ENCODE measurements at regions not wholly inside any gene's neighbourhood (a gene's known extent, or its start where the extent isn't known, plus 50 kb on each side); places are given as distances from the start of the nearest gene placed in this dataset.

DNA sequence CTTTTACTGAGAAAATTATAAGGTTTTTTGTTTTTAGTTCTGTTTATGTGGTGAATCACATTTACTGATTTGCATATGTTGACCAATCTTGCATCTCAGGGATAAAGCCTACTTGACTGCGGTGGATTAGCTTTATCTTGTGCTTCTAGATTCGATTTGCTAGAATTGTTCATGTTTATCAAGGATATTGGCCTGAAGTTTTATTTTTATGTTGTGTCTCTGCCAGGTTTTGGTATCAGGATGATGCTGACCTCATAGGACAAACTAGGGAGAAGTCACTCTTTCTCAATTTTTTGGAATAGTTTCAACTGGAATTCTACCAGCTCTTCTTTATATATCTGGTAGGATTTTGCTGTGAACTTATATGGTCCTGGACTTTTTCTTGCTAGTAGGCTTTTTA, 504.8 kb downstream of the ETS1 start:
- no peaks in the 10 kb centered on the region for H3K9me3 ChIP-seq (ENCODE audit: control insufficient read depth in 3 of 3, low read length in 3 of 3)
- H3K36me3 ChIP-seq (ENCODE audit: control insufficient read depth in 3 of 3, insufficient read depth in 3 of 3, low read length in 3 of 3) = no peaks in the 10 kb centered on the region
- H3K9ac ChIP-seq (ENCODE audit: low read depth in 1 of 3, low read length in 3 of 3) = no peak overlapping the region
- H3K27ac ChIP-seq (ENCODE audit: low read depth, low read length) = no peak overlapping the region
- H3K4me3 ChIP-seq (ENCODE audit: low read length in 3 of 3) = no peak overlapping the region
- no peaks in the 10 kb centered on the region for H3K27me3 ChIP-seq (ENCODE audit: control insufficient read depth in 3 of 3, insufficient read depth in 3 of 3, low read length in 3 of 3)
- H3K4me1 ChIP-seq (ENCODE audit: control insufficient read depth in 3 of 3, insufficient read depth in 3 of 3, low read length in 3 of 3) = no peaks in the 10 kb centered on the region

- Histone ChIP-seq H3K27me3 (ENCODE audit: control insufficient read depth in 3 of 3, insufficient read depth in 3 of 3, low read length in 3 of 3) (no peaks in the 10 kb centered on the region), H3K27ac (ENCODE audit: low read depth, low read length) (no peak overlapping the region), H3K36me3 (ENCODE audit: control insufficient read depth in 3 of 3, insufficient read depth in 3 of 3, low read length in 3 of 3) (no peaks in the 10 kb centered on the region), H3K9ac (ENCODE audit: low read depth in 1 of 3, low read length in 3 of 3) (no peak overlapping the region), H3K4me3 (ENCODE audit: low read length in 3 of 3) (no peak overlapping the region), H3K9me3 (ENCODE audit: control insufficient read depth in 3 of 3, low read length in 3 of 3) (no peaks in the 10 kb centered on the region), H3K4me1 (ENCODE audit: control insufficient read depth in 3 of 3, insufficient read depth in 3 of 3, low read length in 3 of 3) (no peaks in the 10 kb centered on the region)
Measured at GRCh38 chr11:128069665-128070064, 517.7 kb downstream of the ETS1 start.

DNA sequence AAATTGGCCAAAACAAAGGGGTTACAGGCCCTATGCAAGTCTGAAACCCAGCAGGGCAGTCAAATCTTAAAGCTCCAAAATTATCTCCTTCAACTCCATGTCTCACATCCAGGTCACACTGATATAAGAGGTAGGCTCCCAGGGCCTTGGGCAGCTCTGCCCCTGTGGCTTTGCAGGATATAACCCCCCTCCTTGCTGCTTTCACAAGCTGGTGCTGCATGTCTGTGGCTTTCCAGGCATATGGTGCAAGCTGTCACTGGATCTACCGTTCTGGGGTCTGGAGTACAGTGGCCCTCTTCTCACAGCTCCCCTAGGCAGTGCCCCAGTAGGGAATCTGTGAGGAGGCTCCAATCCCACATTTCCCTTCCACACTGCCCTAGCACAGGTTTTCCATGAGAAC, 519.6 kb downstream of the ETS1 start:
- Histone ChIP-seq H3K9ac (ENCODE audit: low read depth in 1 of 3, low read length in 3 of 3) (no peak overlapping the region), H3K27ac (ENCODE audit: low read depth, low read length) (no peak overlapping the region), H3K4me3 (ENCODE audit: low read length in 3 of 3) (no peak overlapping the region), H3K9me3 (ENCODE audit: control insufficient read depth in 3 of 3, low read length in 3 of 3) (no peaks in the 10 kb centered on the region), H3K4me1 (ENCODE audit: control insufficient read depth in 3 of 3, insufficient read depth in 3 of 3, low read length in 3 of 3) (no peaks in the 10 kb centered on the region), H3K27me3 (ENCODE audit: control insufficient read depth in 3 of 3, insufficient read depth in 3 of 3, low read length in 3 of 3) (no peaks in the 10 kb centered on the region), H3K36me3 (ENCODE audit: control insufficient read depth in 3 of 3, insufficient read depth in 3 of 3, low read length in 3 of 3) (no peaks in the 10 kb centered on the region)

DNA sequence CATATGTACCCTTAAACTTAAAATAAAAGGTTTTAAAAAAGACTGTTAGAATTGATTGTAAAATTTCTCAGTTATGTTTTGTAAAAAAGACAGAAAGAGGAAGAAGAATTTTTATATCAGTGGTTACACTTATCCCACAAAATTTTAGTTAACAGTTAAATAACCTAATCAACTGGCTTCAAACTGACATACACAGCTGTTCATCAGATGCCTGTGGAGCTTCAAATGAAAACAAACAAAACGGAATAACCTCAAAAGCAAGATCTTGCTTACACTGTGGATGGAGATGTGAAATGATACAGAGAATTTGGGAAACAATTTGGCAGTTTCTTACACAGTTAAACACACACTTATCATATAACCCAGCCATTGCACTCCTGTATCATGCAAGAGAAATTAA, 521.0 kb downstream of the ETS1 start:
- Histone ChIP-seq H3K9ac (ENCODE audit: low read depth in 1 of 3, low read length in 3 of 3) (no peak overlapping the region), H3K36me3 (ENCODE audit: control insufficient read depth in 3 of 3, insufficient read depth in 3 of 3, low read length in 3 of 3) (no peaks in the 10 kb centered on the region), H3K4me1 (ENCODE audit: control insufficient read depth in 3 of 3, insufficient read depth in 3 of 3, low read length in 3 of 3) (no peaks in the 10 kb centered on the region)

GRCh38 chr11:128061281-128061871, 526.0 kb downstream of the ETS1 start:
- H3K27me3 ChIP-seq (ENCODE audit: control insufficient read depth in 3 of 3, insufficient read depth in 3 of 3, low read length in 3 of 3) = no peaks in the 10 kb centered on the region
- H3K4me3 ChIP-seq (ENCODE audit: low read length in 3 of 3) = no peak overlapping the region
- H3K9me3 ChIP-seq (ENCODE audit: control insufficient read depth in 3 of 3, low read length in 3 of 3) = no peaks in the 10 kb centered on the region
- H3K4me1 ChIP-seq (ENCODE audit: control insufficient read depth in 3 of 3, insufficient read depth in 3 of 3, low read length in 3 of 3) = no peaks in the 10 kb centered on the region
- no peaks in the 10 kb centered on the region for H3K36me3 ChIP-seq (ENCODE audit: control insufficient read depth in 3 of 3, insufficient read depth in 3 of 3, low read length in 3 of 3)
- no peak overlapping the region for H3K9ac ChIP-seq (ENCODE audit: low read depth in 1 of 3, low read length in 3 of 3)
- H3K27ac ChIP-seq (ENCODE audit: low read depth, low read length) = no peak overlapping the region

More for the DNA sequence above, 521.0 kb downstream of the ETS1 start:
- H3K27ac ChIP-seq (ENCODE audit: low read depth, low read length) = no peak overlapping the region
- no peaks in the 10 kb centered on the region for H3K27me3 ChIP-seq (ENCODE audit: control insufficient read depth in 3 of 3, insufficient read depth in 3 of 3, low read length in 3 of 3)
- H3K9me3 ChIP-seq (ENCODE audit: control insufficient read depth in 3 of 3, low read length in 3 of 3) = no peaks in the 10 kb centered on the region
- H3K4me3 ChIP-seq (ENCODE audit: low read length in 3 of 3) = no peak overlapping the region

GRCh38 chr11:128058580-128059208, 528.7 kb downstream of the ETS1 start:
- Histone ChIP-seq H3K9me3 (ENCODE audit: control insufficient read depth in 3 of 3, low read length in 3 of 3) (no peaks in the 10 kb centered on the region), H3K27me3 (ENCODE audit: control insufficient read depth in 3 of 3, insufficient read depth in 3 of 3, low read length in 3 of 3) (no peaks in the 10 kb centered on the region), H3K4me1 (ENCODE audit: control insufficient read depth in 3 of 3, insufficient read depth in 3 of 3, low read length in 3 of 3) (no peaks in the 10 kb centered on the region), H3K36me3 (ENCODE audit: control insufficient read depth in 3 of 3, insufficient read depth in 3 of 3, low read length in 3 of 3) (no peaks in the 10 kb centered on the region), H3K4me3 (ENCODE audit: low read length in 3 of 3) (no peak overlapping the region), H3K9ac (ENCODE audit: low read depth in 1 of 3, low read length in 3 of 3) (no peak overlapping the region), H3K27ac (ENCODE audit: low read depth, low read length) (no peak overlapping the region)

- Histone ChIP-seq H3K9ac (ENCODE audit: low read depth in 1 of 3, low read length in 3 of 3) (no peak overlapping the region), H3K27me3 (ENCODE audit: control insufficient read depth in 3 of 3, insufficient read depth in 3 of 3, low read length in 3 of 3) (no peaks in the 10 kb centered on the region), H3K4me1 (ENCODE audit: control insufficient read depth in 3 of 3, insufficient read depth in 3 of 3, low read length in 3 of 3) (peaks cover 0 to 4% (median 0%) of the 10 kb centered on the region in 3 donors), H3K27ac (ENCODE audit: low read depth, low read length) (no peak overlapping the region), H3K9me3 (ENCODE audit: control insufficient read depth in 3 of 3, low read length in 3 of 3) (no peaks in the 10 kb centered on the region), H3K36me3 (ENCODE audit: control insufficient read depth in 3 of 3, insufficient read depth in 3 of 3, low read length in 3 of 3) (no peaks in the 10 kb centered on the region), H3K4me3 (ENCODE audit: low read length in 3 of 3) (no peak overlapping the region)
Measured at GRCh38 chr11:128057786-128058395, 529.5 kb downstream of the ETS1 start.

- no peaks in the 10 kb centered on the region for H3K36me3 ChIP-seq (ENCODE audit: control insufficient read depth in 3 of 3, insufficient read depth in 3 of 3, low read length in 3 of 3)
- no peaks in the 10 kb centered on the region for H3K9me3 ChIP-seq (ENCODE audit: control insufficient read depth in 3 of 3, low read length in 3 of 3)
- H3K9ac ChIP-seq (ENCODE audit: low read depth in 1 of 3, low read length in 3 of 3) = no peak overlapping the region
- no peaks in the 10 kb centered on the region for H3K27me3 ChIP-seq (ENCODE audit: control insufficient read depth in 3 of 3, insufficient read depth in 3 of 3, low read length in 3 of 3)
- H3K4me3 ChIP-seq (ENCODE audit: low read length in 3 of 3) = no peak overlapping the region
- peaks cover 0 to 4% (median 0%) of the 10 kb centered on the region in 3 donors for H3K4me1 ChIP-seq (ENCODE audit: control insufficient read depth in 3 of 3, insufficient read depth in 3 of 3, low read length in 3 of 3)
- no peak overlapping the region for H3K27ac ChIP-seq (ENCODE audit: low read depth, low read length)
Measured at GRCh38 chr11:128055576-128056217, 531.7 kb downstream of the ETS1 start.

GRCh38 chr11:128053981-128054931, 533.1 kb downstream of the ETS1 start:
- Histone ChIP-seq H3K27ac (ENCODE audit: low read depth, low read length) (no peak overlapping the region), H3K4me3 (ENCODE audit: low read length in 3 of 3) (no peak overlapping the region), H3K27me3 (ENCODE audit: control insufficient read depth in 3 of 3, insufficient read depth in 3 of 3, low read length in 3 of 3) (no peaks in the 10 kb centered on the region), H3K36me3 (ENCODE audit: control insufficient read depth in 3 of 3, insufficient read depth in 3 of 3, low read length in 3 of 3) (no peaks in the 10 kb centered on the region), H3K4me1 (ENCODE audit: control insufficient read depth in 3 of 3, insufficient read depth in 3 of 3, low read length in 3 of 3) (peaks cover 0 to 4% (median 0%) of the 10 kb centered on the region in 3 donors), H3K9ac (ENCODE audit: low read depth in 1 of 3, low read length in 3 of 3) (no peak overlapping the region), H3K9me3 (ENCODE audit: control insufficient read depth in 3 of 3, low read length in 3 of 3) (no peaks in the 10 kb centered on the region)
